K562 (cell line): ENCODE measurements at regions not wholly inside any gene's neighbourhood (a gene's known extent, or its start where the extent isn't known, plus 50 kb on each side); places are given as distances from the start of the nearest gene placed in this dataset.

Experiments
- CEBPG ChIP-seq, 3 experiments: fragments of 200-800 bp in 1 of 3; sonication (Bioruptor generic) in 1 of 3; sonication (generic) in 1 of 3; formaldehyde crosslinking in 1 of 3; IDR thresholded peaks in 2 of 3; conservative IDR thresholded peaks in 1 of 3; 2 replicates each; pipeline versions ENCODE4 v1.6.1 to v1.8.0; 2016 to 2022; ENCODE audit warnings: missing compliant biosample characterization in 2 of 3, missing genetic modification characterization in 2 of 3, mild to moderate bottlenecking in 1 of 3, missing genetic modification reagents in 1 of 3
- CLOCK ChIP-seq: fragments of 250-450 bp; sonication (Bioruptor Pico); IDR thresholded peaks from 2 replicates; pipeline ENCODE4 v1.4.0; 2020; ENCODE audit warnings: mild to moderate bottlenecking, moderate library complexity, borderline replicate concordance
- HMG20B ChIP-seq: fragments of 250-450 bp; sonication (Bioruptor Pico); IDR thresholded peaks from 2 replicates; pipeline ENCODE4 v1.5.0; 2021; ENCODE audit warnings: mild to moderate bottlenecking
- MAFF ChIP-seq: IDR thresholded peaks from 2 replicates; pipeline ENCODE4 v1.6.1; 2012; ENCODE audit warnings: low read length, improper control_type of control experiment
- MEIS2 ChIP-seq: fragments of 450-650 bp; IDR thresholded peaks from 2 replicates; pipeline ENCODE4 v1.6.1; 2014; ENCODE audit warnings: mild to moderate bottlenecking; ENCODE audit not compliant: partially characterized antibody
- NCOA4 ChIP-seq: fragments of 450-650 bp; IDR thresholded peaks from 2 replicates; pipeline ENCODE4 v1.6.1; 2018; ENCODE audit warnings: mild to moderate bottlenecking; ENCODE audit not compliant: partially characterized antibody
- NR2C2 ChIP-seq, 2 experiments: fragments of 200-800 bp in 1 of 2; sonication (Bioruptor generic) in 1 of 2; sonication (generic) in 1 of 2; formaldehyde crosslinking in 1 of 2; IDR thresholded peaks; 2 replicates each; pipeline versions ENCODE4 v1.6.1 to v1.8.0; 2016 to 2022; ENCODE audit warnings: mild to moderate bottlenecking in 1 of 2, missing compliant biosample characterization in 1 of 2, missing genetic modification characterization in 1 of 2, missing genetic modification reagents in 1 of 2
- RNF2 ChIP-seq: sonication (generic); IDR thresholded peaks from 2 replicates; pipeline ENCODE4 v1.6.1; 2016
- TAF1 ChIP-seq: IDR thresholded peaks from 2 replicates; pipeline ENCODE4 v1.6.1; 2011; ENCODE audit warnings: mild to moderate bottlenecking, low read length, moderate library complexity; ENCODE audit not compliant: insufficient read depth, control insufficient read depth, severe bottlenecking; ENCODE audit errors: extremely low read depth
- ZBTB1 ChIP-seq: sonication (generic); formaldehyde crosslinking; IDR thresholded peaks from 2 replicates; pipeline ENCODE4 v1.8.1; 2023; ENCODE audit warnings: missing genetic modification reagents, low read depth, mild to moderate bottlenecking, borderline replicate concordance
- ZC3H4 ChIP-seq: sonication (generic); formaldehyde crosslinking; IDR thresholded peaks from 2 replicates; pipeline ENCODE4 v1.9.0; 2021; ENCODE audit warnings: missing genetic modification reagents, borderline replicate concordance
- ZNF561 ChIP-seq: fragments of 450-650 bp; formaldehyde crosslinking; conservative IDR thresholded peaks from 2 replicates; pipeline ENCODE4 v1.4.0; 2020; ENCODE audit warnings: mild to moderate bottlenecking, moderate library complexity
- ZNF717 ChIP-seq: fragments of 250-450 bp; sonication (Bioruptor Pico); IDR thresholded peaks from 2 replicates; pipeline ENCODE4 v1.5.0; 2021
- TF ChIP-seq, protein P1 (sequence below): fragments of 450-650 bp; IDR thresholded peaks from 2 replicates; pipeline ENCODE4 v1.6.1; 2018; ENCODE audit not compliant: partially characterized antibody
- TF ChIP-seq, protein P2 (sequence below): fragments of 250-450 bp; sonication (Bioruptor Pico); IDR thresholded peaks from 2 replicates; pipeline ENCODE4 v1.5.0; 2021
- TF ChIP-seq, protein P3 (sequence below): fragments of 450-650 bp; conservative IDR thresholded peaks from 2 replicates; pipeline ENCODE4 v1.6.1; 2016; ENCODE audit warnings: missing genetic modification characterization, low read depth, mild to moderate bottlenecking, missing compliant biosample characterization, moderate library complexity

- TF ChIP-seq, protein P1, sequence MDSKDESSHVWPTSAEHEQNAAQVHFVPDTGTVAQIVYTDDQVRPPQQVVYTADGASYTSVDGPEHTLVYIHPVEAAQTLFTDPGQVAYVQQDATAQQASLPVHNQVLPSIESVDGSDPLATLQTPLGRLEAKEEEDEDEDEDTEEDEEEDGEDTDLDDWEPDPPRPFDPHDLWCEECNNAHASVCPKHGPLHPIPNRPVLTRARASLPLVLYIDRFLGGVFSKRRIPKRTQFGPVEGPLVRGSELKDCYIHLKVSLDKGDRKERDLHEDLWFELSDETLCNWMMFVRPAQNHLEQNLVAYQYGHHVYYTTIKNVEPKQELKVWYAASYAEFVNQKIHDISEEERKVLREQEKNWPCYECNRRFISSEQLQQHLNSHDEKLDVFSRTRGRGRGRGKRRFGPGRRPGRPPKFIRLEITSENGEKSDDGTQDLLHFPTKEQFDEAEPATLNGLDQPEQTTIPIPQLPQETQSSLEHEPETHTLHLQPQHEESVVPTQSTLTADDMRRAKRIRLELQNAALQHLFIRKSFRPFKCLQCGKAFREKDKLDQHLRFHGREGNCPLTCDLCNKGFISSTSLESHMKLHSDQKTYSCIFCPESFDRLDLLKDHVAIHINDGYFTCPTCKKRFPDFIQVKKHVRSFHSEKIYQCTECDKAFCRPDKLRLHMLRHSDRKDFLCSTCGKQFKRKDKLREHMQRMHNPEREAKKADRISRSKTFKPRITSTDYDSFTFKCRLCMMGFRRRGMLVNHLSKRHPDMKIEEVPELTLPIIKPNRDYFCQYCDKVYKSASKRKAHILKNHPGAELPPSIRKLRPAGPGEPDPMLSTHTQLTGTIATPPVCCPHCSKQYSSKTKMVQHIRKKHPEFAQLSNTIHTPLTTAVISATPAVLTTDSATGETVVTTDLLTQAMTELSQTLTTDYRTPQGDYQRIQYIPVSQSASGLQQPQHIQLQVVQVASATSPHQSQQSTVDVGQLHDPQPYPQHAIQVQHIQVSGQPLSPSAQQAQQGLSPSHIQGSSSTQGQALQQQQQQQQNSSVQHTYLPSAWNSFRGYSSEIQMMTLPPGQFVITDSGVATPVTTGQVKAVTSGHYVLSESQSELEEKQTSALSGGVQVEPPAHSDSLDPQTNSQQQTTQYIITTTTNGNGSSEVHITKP: no peak
- TF ChIP-seq ZBTB1 (0 out of 2 replicates have a peak, but pooled peaks have one; percentile 30), ZNF561 (CRISPR knock-in tag) (no peak), CEBPG (CRISPR knock-in tag; IDR thresholded peaks at IDR 0.05) (no peak), CEBPG (tag; conservative IDR thresholded peaks at IDR 0.05 in 1 of 2, IDR thresholded peaks at IDR 0.05 in 1 of 2) (no peak), ZC3H4 (CRISPR knock-in tag) (no peak), RNF2 (no peak), CLOCK (CRISPR knock-in tag) (no peak), ZNF717 (CRISPR knock-in tag) (no peak), MAFF (peak; percentile 99), HMG20B (CRISPR knock-in tag) (no peak), MEIS2 (peak; percentile 73), NR2C2 (CRISPR knock-in tag; IDR thresholded peaks at IDR 0.05) (no peak), NR2C2 (tag; IDR thresholded peaks at IDR 0.05) (peak; percentile 27; the same call in 1 of the 2 replicates), TAF1 (peak; percentile 33), NCOA4 (no peak)
- TF ChIP-seq, protein P2, sequence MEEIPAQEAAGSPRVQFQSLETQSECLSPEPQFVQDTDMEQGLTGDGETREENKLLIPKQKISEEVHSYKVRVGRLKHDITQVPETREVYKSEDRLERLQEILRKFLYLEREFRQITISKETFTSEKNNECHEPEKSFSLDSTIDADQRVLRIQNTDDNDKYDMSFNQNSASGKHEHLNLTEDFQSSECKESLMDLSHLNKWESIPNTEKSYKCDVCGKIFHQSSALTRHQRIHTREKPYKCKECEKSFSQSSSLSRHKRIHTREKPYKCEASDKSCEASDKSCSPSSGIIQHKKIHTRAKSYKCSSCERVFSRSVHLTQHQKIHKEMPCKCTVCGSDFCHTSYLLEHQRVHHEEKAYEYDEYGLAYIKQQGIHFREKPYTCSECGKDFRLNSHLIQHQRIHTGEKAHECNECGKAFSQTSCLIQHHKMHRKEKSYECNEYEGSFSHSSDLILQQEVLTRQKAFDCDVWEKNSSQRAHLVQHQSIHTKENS: no peak
- TF ChIP-seq, protein P3, sequence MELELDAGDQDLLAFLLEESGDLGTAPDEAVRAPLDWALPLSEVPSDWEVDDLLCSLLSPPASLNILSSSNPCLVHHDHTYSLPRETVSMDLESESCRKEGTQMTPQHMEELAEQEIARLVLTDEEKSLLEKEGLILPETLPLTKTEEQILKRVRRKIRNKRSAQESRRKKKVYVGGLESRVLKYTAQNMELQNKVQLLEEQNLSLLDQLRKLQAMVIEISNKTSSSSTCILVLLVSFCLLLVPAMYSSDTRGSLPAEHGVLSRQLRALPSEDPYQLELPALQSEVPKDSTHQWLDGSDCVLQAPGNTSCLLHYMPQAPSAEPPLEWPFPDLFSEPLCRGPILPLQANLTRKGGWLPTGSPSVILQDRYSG (tag): peak; percentile 18
Observed at GRCh38 chr1:75672528-75673393, 51.7 kb upstream of the ACADM start (continued).
